ENCODE measurements at regions not wholly inside any gene's neighbourhood (a gene's known extent, or its start where the extent isn't known, plus 50 kb on each side); places are given as distances from the start of the nearest gene placed in this dataset.

- TF ChIP-seq USF2 (IDR thresholded peaks at IDR 0.05; ENCODE audit: low read depth, low read length) (no peak), USF2 (CRISPR knock-in tag; IDR thresholded peaks at IDR 0.05; ENCODE audit: borderline replicate concordance) (no peak), TAF1 (CRISPR knock-in tag; IDR thresholded peaks at IDR 0.05) (no peak), ZBTB2 (CRISPR knock-in tag; IDR thresholded peaks at IDR 0.05; ENCODE audit: low read depth) (no peak)
Measured at GRCh38 chr4:182978152-182978827, 61.1 kb upstream of the DCTD start.

Measured in HepG2 (cell line).